CD8-positive, alpha-beta memory T cell (primary cell): ENCODE measurements at regions not wholly inside any gene's neighbourhood (a gene's known extent, or its start where the extent isn't known, plus 50 kb on each side); places are given as distances from the start of the nearest gene placed in this dataset.

Source experiments
- CTCF ChIA-PET: fragments of 350-600 bp; sonication (Branson Sonifier 250); formaldehyde crosslinking; loops from one replicate; lab custom pipeline; 2021; ENCODE audit warnings: antibody characterized with exemption; lab: Charles Lee
- POLR2A ChIA-PET: fragments of 350-600 bp; sonication (Branson Sonifier 250); formaldehyde crosslinking; loops from one replicate; lab custom pipeline; 2021; ENCODE audit warnings: antibody characterized with exemption; lab: Charles Lee
- DNase-seq, 5 donors: peaks; one replicate each; pipeline versions ENCODE4 v3.0.0 to v3.0.0-alpha.2; 2020 to 2022; ENCODE audit warnings: mixed read lengths in 1 of 5
- H3K27ac ChIP-seq: one replicate; pipeline ENCODE4 v1.7.0; 2013; ENCODE audit warnings: low read depth, mild to moderate bottlenecking, low read length, moderate library complexity
- H3K27me3 ChIP-seq: 2 replicates; pipeline ENCODE4 v1.7.0; 2013; ENCODE audit warnings: low read length, mild to moderate bottlenecking; ENCODE audit not compliant: insufficient read depth, poor library complexity, severe bottlenecking
- H3K36me3 ChIP-seq: 2 replicates; pipeline ENCODE4 v1.7.0; 2013; ENCODE audit warnings: mild to moderate bottlenecking, low read length, moderate library complexity; ENCODE audit not compliant: insufficient read depth
- H3K4me1 ChIP-seq: 2 replicates; pipeline ENCODE4 v1.7.0; 2013; ENCODE audit warnings: mild to moderate bottlenecking, low read length, moderate library complexity; ENCODE audit not compliant: insufficient read depth
- H3K4me3 ChIP-seq: 2 replicates; pipeline ENCODE4 v1.7.0; 2013; ENCODE audit warnings: mild to moderate bottlenecking, low read length
- H3K9me3 ChIP-seq: 2 replicates; pipeline ENCODE4 v1.7.0; 2013; ENCODE audit warnings: mild to moderate bottlenecking, low read length
- H3K27ac Mint-ChIP-seq, 8 donors: one replicate each; pipeline ENCODE4 v1.8.0; 2020 to 2021; ENCODE audit warnings: mixed read lengths in 8 of 8, mild to moderate bottlenecking in 6 of 8, inconsistent platforms in 3 of 8, moderate library complexity in 3 of 8
- H3K27me3 Mint-ChIP-seq, 2 donors: one replicate each; pipeline ENCODE4 v1.8.0; 2020 to 2021; ENCODE audit warnings: mixed read lengths in 2 of 2, mild to moderate bottlenecking in 1 of 2, moderate library complexity in 1 of 2
- H3K36me3 Mint-ChIP-seq, 3 donors: one replicate each; pipeline ENCODE4 v1.8.0; 2020 to 2021; ENCODE audit warnings: mixed read lengths in 3 of 3, inconsistent platforms in 1 of 3, mild to moderate bottlenecking in 1 of 3
- H3K4me1 Mint-ChIP-seq, 3 donors: one replicate each; pipeline ENCODE4 v1.8.0; 2020 to 2021; ENCODE audit warnings: mixed read lengths in 3 of 3, inconsistent platforms in 1 of 3, mild to moderate bottlenecking in 1 of 3
- H3K4me3 Mint-ChIP-seq, 7 donors: one replicate each; pipeline ENCODE4 v1.8.0; 2020 to 2021; ENCODE audit warnings: mixed read lengths in 7 of 7, mild to moderate bottlenecking in 6 of 7, moderate library complexity in 4 of 7, inconsistent platforms in 2 of 7
- H3K9me3 Mint-ChIP-seq, 5 donors: one replicate each; pipeline ENCODE4 v1.8.0; 2020 to 2022; ENCODE audit warnings: mixed read lengths in 5 of 5, mild to moderate bottlenecking in 3 of 5, moderate library complexity in 2 of 5, inconsistent platforms in 1 of 5

GRCh38 chr2:122231296-122231695 is 475.8 kb downstream of the TSN start:
- ChIA-PET POLR2A (no interaction called here), CTCF (no interaction called here)
- peaks cover 0 to 5% of the 10 kb centered on the region in 2 donors for H3K27me3 Mint-ChIP-seq
- H3K36me3 ChIP-seq = no peaks in the 10 kb centered on the region
- no peaks in the 10 kb centered on the region for H3K4me1 Mint-ChIP-seq
- no peak for DNase-seq
- H3K27ac Mint-ChIP-seq = no peak overlapping the region
- no peak overlapping the region for H3K27ac ChIP-seq
- H3K9me3 Mint-ChIP-seq = peaks cover 0 to 5% (median 0%) of the 10 kb centered on the region in 5 donors
- H3K4me3 Mint-ChIP-seq = no peak overlapping the region
- H3K27me3 ChIP-seq = no peaks in the 10 kb centered on the region
- no peaks in the 10 kb centered on the region for H3K36me3 Mint-ChIP-seq
- H3K9me3 ChIP-seq = no peaks in the 10 kb centered on the region
- no peaks in the 10 kb centered on the region for H3K4me1 ChIP-seq
- no peak overlapping the region for H3K4me3 ChIP-seq

- CTCF ChIA-PET = no interaction called here
- H3K27ac Mint-ChIP-seq = no peak overlapping the region
- POLR2A ChIA-PET = no interaction called here
Measured at GRCh38 chr2:122233372-122233771, 477.9 kb downstream of the TSN start.

GRCh38 chr2:122236152-122236874 is 480.9 kb downstream of the TSN start:
- Mint-ChIP-seq H3K4me3 (no peak overlapping the region), H3K9me3 (peaks cover 0 to 2% (median 0%) of the 10 kb centered on the region in 5 donors), H3K27ac (no peak overlapping the region), H3K36me3 (peaks cover 0 to 1% (median 0%) of the 10 kb centered on the region in 3 donors), H3K4me1 (no peaks in the 10 kb centered on the region), H3K27me3 (peaks cover 0 to 2% of the 10 kb centered on the region in 2 donors)
- Histone ChIP-seq H3K4me3 (no peak overlapping the region), H3K36me3 (no peaks in the 10 kb centered on the region), H3K4me1 (no peaks in the 10 kb centered on the region), H3K27me3 (no peaks in the 10 kb centered on the region), H3K9me3 (no peaks in the 10 kb centered on the region), H3K27ac (no peak overlapping the region)
- POLR2A ChIA-PET = no interaction called here
- CTCF ChIA-PET = no interaction called here
- DNase-seq = no peak

More at GRCh38 chr2:122233372-122233771, 477.9 kb downstream of the TSN start:
- Mint-ChIP-seq H3K4me1 (no peaks in the 10 kb centered on the region), H3K4me3 (no peak overlapping the region), H3K27me3 (peaks cover 0 to 3% of the 10 kb centered on the region in 2 donors), H3K36me3 (no peaks in the 10 kb centered on the region), H3K9me3 (peaks cover 0 to 2% (median 0%) of the 10 kb centered on the region in 5 donors)
- no peaks in the 10 kb centered on the region for H3K27me3 ChIP-seq
- no peaks in the 10 kb centered on the region for H3K4me1 ChIP-seq
- H3K36me3 ChIP-seq = no peaks in the 10 kb centered on the region
- no peak for DNase-seq
- no peaks in the 10 kb centered on the region for H3K9me3 ChIP-seq
- H3K4me3 ChIP-seq = no peak overlapping the region
- H3K27ac ChIP-seq = no peak overlapping the region

- H3K4me1 Mint-ChIP-seq = no peaks in the 10 kb centered on the region
- POLR2A ChIA-PET = no interaction called here
- no peaks in the 10 kb centered on the region for H3K4me1 ChIP-seq
- peaks cover 0 to under 1% (median 0%) of the 10 kb centered on the region in 5 donors for H3K9me3 Mint-ChIP-seq
- H3K27ac ChIP-seq = no peak overlapping the region
- no peak for DNase-seq
- H3K27me3 Mint-ChIP-seq = peaks cover 0 to 2% of the 10 kb centered on the region in 2 donors
- peaks cover 0 to 1% (median 0%) of the 10 kb centered on the region in 3 donors for H3K36me3 Mint-ChIP-seq
- H3K36me3 ChIP-seq = no peaks in the 10 kb centered on the region
- CTCF ChIA-PET = no interaction called here
- H3K4me3 Mint-ChIP-seq = no peak overlapping the region
- no peak overlapping the region for H3K4me3 ChIP-seq
- H3K9me3 ChIP-seq = no peaks in the 10 kb centered on the region
- H3K27me3 ChIP-seq = no peaks in the 10 kb centered on the region
- H3K27ac Mint-ChIP-seq = no peak overlapping the region
Measured at GRCh38 chr2:122236925-122237324, 481.5 kb downstream of the TSN start.

- peaks cover 0 to 1% (median 0%) of the 10 kb centered on the region in 3 donors for H3K36me3 Mint-ChIP-seq
- H3K4me3 ChIP-seq = no peak overlapping the region
- no peaks in the 10 kb centered on the region for H3K36me3 ChIP-seq
- peaks cover 0 to 2% of the 10 kb centered on the region in 2 donors for H3K27me3 Mint-ChIP-seq
- no peaks in the 10 kb centered on the region for H3K9me3 ChIP-seq
- no peaks in the 10 kb centered on the region for H3K27me3 ChIP-seq
- H3K9me3 Mint-ChIP-seq = peaks cover 0 to 2% (median 0%) of the 10 kb centered on the region in 5 donors
- no peak overlapping the region for H3K4me3 Mint-ChIP-seq
- CTCF ChIA-PET = no interaction called here
- H3K4me1 ChIP-seq = no peaks in the 10 kb centered on the region
- no peaks in the 10 kb centered on the region for H3K4me1 Mint-ChIP-seq
- no peak overlapping the region for H3K27ac ChIP-seq
- no peak overlapping the region for H3K27ac Mint-ChIP-seq
- no peak for DNase-seq
- POLR2A ChIA-PET = no interaction called here
Measured at GRCh38 chr2:122237450-122237849, 482.0 kb downstream of the TSN start.

GRCh38 chr2:122238006-122238559 is 482.6 kb downstream of the TSN start:
- H3K9me3 ChIP-seq = no peaks in the 10 kb centered on the region
- ChIA-PET CTCF (no interaction called here), POLR2A (no interaction called here)
- H3K4me1 Mint-ChIP-seq = no peaks in the 10 kb centered on the region
- H3K27me3 ChIP-seq = no peaks in the 10 kb centered on the region
- no peak overlapping the region for H3K27ac Mint-ChIP-seq
- no peaks in the 10 kb centered on the region for H3K36me3 ChIP-seq
- H3K4me3 Mint-ChIP-seq = no peak overlapping the region
- H3K27ac ChIP-seq = no peak overlapping the region
- DNase-seq = no peak
- H3K36me3 Mint-ChIP-seq = peaks cover 0 to 1% (median 0%) of the 10 kb centered on the region in 3 donors
- H3K4me3 ChIP-seq = no peak overlapping the region
- H3K4me1 ChIP-seq = no peaks in the 10 kb centered on the region
- peaks cover 0 to 3% (median 0%) of the 10 kb centered on the region in 5 donors for H3K9me3 Mint-ChIP-seq
- peaks cover 0 to 2% of the 10 kb centered on the region in 2 donors for H3K27me3 Mint-ChIP-seq

- CTCF ChIA-PET = no interaction called here
- no peaks in the 10 kb centered on the region for H3K27me3 ChIP-seq
- H3K36me3 ChIP-seq = no peaks in the 10 kb centered on the region
- H3K4me3 ChIP-seq = no peak overlapping the region
- H3K4me1 ChIP-seq = no peaks in the 10 kb centered on the region
- Mint-ChIP-seq H3K27me3 (peaks cover 0 to 4% of the 10 kb centered on the region in 2 donors), H3K9me3 (peaks cover 0 to 3% (median 0%) of the 10 kb centered on the region in 5 donors), H3K4me3 (no peak overlapping the region), H3K36me3 (peaks cover 0 to 1% (median 0%) of the 10 kb centered on the region in 3 donors), H3K4me1 (no peaks in the 10 kb centered on the region), H3K27ac (no peak overlapping the region)
- no peak for DNase-seq
- H3K9me3 ChIP-seq = no peaks in the 10 kb centered on the region
- no peak overlapping the region for H3K27ac ChIP-seq
- POLR2A ChIA-PET = no interaction called here
Measured at GRCh38 chr2:122239440-122239839, 484.0 kb downstream of the TSN start.

- H3K4me1 Mint-ChIP-seq = no peaks in the 10 kb centered on the region
- H3K27me3 Mint-ChIP-seq = peaks cover 3 to 8% of the 10 kb centered on the region in 2 donors
- Histone ChIP-seq H3K4me1 (no peaks in the 10 kb centered on the region), H3K36me3 (no peaks in the 10 kb centered on the region), H3K27ac (no peak overlapping the region), H3K27me3 (no peaks in the 10 kb centered on the region), H3K4me3 (no peak overlapping the region), H3K9me3 (no peaks in the 10 kb centered on the region)
- CTCF ChIA-PET = no interaction called here
- DNase-seq = no peak
- POLR2A ChIA-PET = no interaction called here
- no peak overlapping the region for H3K27ac Mint-ChIP-seq
- no peak overlapping the region for H3K4me3 Mint-ChIP-seq
- peaks cover 0 to 5% (median 0%) of the 10 kb centered on the region in 5 donors for H3K9me3 Mint-ChIP-seq
- H3K36me3 Mint-ChIP-seq = peaks cover 0 to 1% (median 0%) of the 10 kb centered on the region in 3 donors
Measured at GRCh38 chr2:122244598-122245229, 489.3 kb downstream of the TSN start.
